ENCODE measurements at regions not wholly inside any gene's neighbourhood (a gene's known extent, or its start where the extent isn't known, plus 50 kb on each side); places are given as distances from the start of the nearest gene placed in this dataset.

- TF ChIP-seq CHD7 (IDR thresholded peaks at IDR 0.05; ENCODE audit: insufficient replicate concordance, low read length) (no peak), FOSL1 (IDR thresholded peaks at IDR 0.05; ENCODE audit: insufficient read depth, low read depth, low read length) (no peak), EP300 (IDR thresholded peaks at IDR 0.05; ENCODE audit: borderline replicate concordance in 1 of 2, low read depth in 2 of 2, low read length in 2 of 2) (no peak), CBX5 (IDR thresholded peaks at IDR 0.05; ENCODE audit: low read depth, low read length) (no peak), POLR2A (IDR thresholded peaks at IDR 0.05; ENCODE audit: control extremely low read depth in 1 of 2, low read depth in 2 of 2, low read length in 2 of 2) (no peak), ASH2L (IDR thresholded peaks at IDR 0.05; ENCODE audit: low read length) (no peak), HDAC6 (IDR thresholded peaks at IDR 0.05; ENCODE audit: low read depth, low read length) (no peak), ZNF274 (IDR thresholded peaks at IDR 0.05; ENCODE audit: borderline replicate concordance, extremely low read depth, low read length) (no peak), JUN (IDR thresholded peaks at IDR 0.05; ENCODE audit: low read depth, low read length) (no peak), USF2 (IDR thresholded peaks at IDR 0.05; ENCODE audit: low read length) (no peak), EGR1 (IDR thresholded peaks at IDR 0.05; ENCODE audit: borderline replicate concordance, low read depth, low read length) (no peak)
These were observed 90.7 kb upstream of the DUSP10 start (continued) for GRCh38 chr1:221832617-221833016.

Data from H1 (cell line).